HG03175 (cell line): ENCODE measurements at regions not wholly inside any gene's neighbourhood (a gene's known extent, or its start where the extent isn't known, plus 50 kb on each side); places are given as distances from the start of the nearest gene placed in this dataset.

Source experiments
- ATAC-seq: cut with Tn5 transposase; IDR thresholded peaks from one replicate; pipeline ENCODE4 v1.9.1; 2021; ENCODE audit warnings: mild to moderate bottlenecking, moderate library complexity; ENCODE audit not compliant: unreplicated experiment

DNA sequence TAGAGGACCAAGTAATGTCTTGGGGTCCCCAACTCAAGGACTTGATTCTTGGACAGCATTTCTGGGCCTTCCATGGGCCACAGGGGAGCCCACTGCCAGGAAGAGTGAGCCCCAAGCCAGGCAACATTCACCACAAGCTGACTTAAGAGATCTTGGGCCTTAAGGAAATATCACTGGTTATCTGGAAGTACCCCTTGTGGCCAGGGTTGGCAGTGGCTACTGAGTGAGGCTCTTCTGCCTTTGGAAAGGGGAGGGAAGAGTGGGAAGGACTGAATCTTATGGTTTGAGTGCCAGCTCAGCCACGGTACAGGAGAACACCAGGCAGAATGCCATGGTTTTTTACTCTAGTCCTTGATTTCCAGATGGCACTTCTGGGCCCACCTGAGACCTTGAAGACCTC, 228.9 kb upstream of the RGS18 start:
- no peak for ATAC-seq

DNA sequence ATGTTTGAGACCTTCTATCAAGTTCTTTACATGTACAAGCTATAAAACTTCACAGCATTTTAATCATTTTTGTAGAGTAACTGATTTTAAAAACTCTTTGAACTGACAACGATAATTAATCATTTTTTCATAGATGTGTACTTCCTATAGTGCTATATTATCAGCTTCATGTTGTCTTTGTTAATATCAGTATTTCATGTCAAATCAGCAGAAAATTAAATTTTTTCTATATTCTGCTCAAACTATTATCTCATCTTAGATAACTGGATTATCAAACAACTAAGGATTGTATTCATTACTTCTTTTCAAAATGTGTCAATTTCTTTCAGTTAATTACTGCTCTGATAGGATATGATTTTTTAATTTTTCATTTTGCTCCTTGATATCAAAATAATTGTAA, 214.6 kb upstream of the RGS18 start:
- no peak for ATAC-seq

DNA sequence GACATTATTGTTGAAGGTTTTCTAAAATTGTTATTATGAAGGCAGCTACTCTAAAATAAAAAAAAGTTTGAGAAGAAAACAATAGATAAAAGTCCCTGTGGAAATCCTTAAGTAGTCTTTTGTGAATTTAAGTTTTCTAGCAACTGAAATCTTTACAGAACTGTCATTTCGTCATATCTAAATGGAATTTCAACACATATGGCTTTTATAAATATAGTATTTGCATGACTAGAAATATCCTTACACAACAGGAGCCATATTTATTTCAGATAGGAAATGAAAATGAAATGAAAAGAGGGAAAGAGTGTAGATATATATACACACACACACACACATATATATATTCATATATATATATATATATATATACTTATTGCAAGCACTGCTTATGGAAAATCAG, 204.7 kb upstream of the RGS18 start:
- no peak for ATAC-seq

DNA sequence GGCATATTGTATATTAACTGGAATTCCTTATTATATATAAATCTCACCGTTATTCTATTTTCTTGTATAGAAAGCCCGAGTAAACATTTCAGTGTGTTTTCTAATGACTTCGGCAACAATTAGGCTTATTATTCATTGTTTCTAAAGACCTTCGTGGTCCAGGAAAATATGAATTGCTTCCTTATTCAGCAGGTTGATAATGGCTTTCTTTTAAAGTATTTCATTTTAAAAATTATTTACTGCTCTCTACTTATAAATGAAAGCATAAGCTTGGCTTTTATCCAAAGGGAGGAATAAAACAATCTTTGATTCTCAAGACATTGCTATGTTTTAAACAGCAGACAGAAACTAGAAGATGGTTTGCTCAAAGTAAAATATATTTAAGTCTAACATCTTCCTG, 198.4 kb upstream of the RGS18 start:
- no peak for ATAC-seq

DNA sequence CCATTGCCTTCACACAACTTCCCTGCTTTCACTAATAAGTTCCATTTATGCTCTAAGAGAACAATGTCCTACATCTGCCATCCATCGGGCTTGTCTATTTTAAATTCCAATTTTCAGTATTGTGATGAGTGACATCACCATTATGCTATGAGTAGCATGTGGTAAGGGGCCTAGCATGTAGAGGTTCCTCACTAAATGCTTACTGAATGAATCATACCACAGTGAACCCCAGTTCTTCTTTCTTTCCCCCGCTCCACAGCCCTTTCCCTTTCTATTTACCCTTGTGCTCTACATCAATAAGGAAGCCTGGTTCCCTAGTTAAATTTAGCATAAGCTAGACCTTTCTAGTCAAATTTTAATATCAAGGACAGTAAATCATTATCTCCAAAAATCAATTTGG, 195.0 kb upstream of the RGS18 start:
- ATAC-seq = no peak

DNA sequence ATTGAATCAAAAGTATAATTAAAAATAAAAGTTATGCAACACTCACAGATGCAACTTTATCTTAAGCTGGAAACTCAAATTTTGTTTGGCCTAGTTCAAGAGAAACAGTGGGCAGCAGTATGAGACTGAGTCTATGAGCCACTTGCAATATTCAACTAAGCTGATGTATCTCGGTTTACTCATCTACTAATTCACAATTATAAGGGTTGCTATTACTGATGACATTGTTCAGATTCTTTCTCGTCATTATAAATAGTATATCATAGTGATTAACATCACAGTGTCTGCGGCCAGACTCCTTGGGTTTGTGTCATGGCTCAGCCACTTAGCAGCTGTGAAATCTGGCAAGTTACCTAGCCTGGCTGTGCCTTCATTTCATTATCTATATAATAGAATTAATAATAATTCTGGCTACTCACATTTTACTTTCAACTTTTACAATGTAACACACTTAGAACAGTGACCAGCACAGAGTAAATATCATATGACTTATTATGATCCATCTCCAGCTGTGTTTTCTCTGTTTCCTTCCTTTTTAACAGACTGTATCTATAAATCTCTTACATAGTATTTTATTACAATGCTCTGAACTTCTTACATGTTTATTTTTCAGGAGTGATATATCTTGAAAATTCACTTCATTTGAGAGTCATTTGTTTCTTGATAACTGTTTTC, 194.3 kb upstream of the RGS18 start:
- ATAC-seq = no peak

DNA sequence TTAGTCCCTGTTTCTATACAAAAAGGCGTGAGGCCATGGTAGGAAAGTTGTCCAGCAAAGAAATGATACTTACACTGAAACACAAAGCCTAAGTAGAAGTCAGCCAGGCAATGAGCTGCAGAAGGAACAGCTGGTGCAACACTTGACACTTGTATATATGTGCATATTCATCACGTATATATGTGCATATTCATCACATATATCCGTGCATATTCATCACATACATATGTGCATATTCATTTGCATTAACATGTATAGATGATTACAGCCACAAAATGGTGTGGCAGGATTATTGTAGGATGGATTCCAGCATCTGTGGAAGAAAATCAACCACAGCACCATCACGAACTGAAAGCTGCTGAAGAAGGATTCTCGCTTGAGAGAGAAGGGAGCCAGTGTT, 189.0 kb upstream of the RGS18 start:
- ATAC-seq = no peak

DNA sequence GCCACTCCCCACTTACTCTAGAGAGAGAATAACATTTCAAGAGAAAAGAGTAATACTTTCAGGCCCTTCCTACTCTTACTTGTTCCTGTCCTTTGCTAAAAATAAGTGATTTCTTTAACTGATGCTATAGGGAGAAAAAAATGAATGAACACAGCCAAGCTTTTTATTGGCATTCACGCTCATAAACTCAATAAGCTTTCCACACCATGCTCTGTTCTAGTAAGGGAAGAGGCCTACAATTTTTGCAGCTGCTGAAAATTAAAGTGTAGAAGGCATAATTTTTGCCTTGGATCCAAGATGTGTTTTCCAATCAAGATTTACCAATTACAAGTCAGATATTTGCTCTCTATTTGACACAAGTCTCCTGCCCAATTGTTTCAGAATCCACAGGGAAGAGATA, 188.1 kb upstream of the RGS18 start:
- no peak for ATAC-seq

DNA sequence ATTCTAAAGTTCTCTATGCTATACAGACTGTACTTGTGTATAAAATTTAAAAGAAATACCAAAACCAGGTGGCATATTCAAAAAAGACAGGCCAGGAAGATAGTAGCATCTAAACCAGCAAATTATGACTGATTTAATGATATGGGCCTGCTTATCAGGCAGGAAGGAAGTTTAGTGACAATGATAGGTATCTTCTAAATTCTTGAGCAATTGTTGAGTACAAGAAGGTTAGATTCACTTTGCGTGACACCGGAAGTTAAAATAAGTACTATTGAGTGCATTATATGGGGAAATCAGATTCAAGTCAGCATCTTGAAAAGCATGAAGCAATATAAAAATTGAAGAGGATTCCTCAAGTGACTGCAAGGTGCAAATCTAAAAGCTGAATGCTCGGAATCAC, 186.8 kb upstream of the RGS18 start:
- ATAC-seq = no peak

DNA sequence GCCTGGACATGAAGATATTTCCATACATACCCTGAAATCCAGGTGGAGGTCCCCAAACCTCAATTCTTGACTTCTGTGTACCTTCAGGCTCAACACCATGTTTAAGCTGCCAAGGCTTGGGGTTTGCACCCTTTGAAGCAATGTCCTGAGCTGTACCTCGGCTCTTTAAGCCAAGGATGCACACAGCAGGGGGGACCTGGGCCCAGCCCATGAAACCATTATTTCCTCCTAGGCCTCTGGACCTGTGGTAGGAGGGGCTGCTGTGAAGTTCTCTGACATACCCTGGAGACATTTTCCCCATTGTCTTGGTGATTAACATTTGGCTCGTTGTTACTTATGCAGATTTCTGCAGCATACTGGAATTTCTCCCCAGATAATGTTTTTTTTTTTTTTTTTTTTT, 184.3 kb upstream of the RGS18 start:
- ATAC-seq = no peak

DNA sequence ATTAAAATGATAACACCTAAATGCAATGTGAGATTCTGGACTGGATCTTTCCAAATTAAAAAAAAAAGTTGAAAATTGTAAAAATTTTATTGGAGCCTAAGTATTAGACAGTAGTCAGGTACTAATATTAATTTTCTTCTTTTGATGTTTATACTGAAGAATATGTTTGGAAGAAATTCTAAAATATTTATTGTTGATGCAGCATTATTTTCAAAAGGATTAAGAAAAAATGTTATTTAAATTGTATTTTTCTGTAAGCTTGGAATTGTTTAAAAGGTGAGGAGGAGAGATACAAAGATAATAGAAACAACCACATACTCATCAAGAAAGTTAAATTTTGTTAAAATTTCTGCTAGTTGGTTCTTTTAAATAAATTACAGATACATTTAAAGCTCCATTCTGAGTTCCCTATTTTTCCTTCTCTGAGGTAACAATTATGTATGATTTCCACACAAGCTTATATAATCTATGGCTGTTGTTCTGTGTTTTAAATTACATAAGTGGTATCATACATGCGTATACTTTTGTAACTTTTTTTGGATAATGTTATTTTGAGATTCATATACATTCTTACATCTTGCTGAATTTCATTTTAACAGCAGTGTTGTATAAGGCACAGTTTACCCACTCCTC, 180.3 kb upstream of the RGS18 start:
- ATAC-seq = no peak

DNA sequence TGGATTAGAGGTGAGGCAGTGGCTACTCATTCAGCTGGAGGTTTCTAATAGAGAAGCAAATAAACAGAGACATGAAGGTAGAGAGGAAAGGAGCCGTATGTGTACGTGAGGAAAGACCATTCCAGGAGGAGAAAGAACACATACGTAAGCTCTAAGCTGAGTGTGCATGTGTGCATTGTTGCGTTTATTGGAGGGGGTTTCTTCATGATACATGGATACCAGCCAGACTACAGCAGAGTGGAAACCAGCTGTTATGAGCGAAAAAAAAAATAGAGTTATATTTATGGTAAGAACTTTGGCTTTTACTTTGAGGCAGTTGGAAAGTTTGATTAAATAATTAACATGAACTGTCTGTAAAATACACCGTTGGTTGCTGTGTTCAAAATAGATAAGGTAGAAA, 173.4 kb upstream of the RGS18 start:
- ATAC-seq = no peak

DNA sequence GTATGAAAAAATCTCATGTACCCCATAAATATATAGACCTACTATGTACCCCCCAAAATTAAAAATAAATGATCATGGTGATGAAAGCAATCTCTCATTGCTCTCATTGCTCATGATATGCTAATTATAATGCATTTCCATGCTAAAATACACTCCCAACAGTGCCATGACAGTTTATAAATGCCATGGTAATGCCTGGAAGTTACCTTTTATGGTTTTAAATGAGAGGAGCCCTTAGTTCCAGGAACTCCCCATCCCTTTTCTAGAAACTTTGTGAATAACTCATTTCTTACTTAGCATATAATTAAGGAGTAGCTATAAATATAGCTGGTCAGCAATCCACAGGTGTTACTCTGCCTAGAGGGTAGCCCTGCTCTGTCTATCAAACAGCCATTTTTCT, 166.1 kb upstream of the RGS18 start:
- ATAC-seq = no peak

DNA sequence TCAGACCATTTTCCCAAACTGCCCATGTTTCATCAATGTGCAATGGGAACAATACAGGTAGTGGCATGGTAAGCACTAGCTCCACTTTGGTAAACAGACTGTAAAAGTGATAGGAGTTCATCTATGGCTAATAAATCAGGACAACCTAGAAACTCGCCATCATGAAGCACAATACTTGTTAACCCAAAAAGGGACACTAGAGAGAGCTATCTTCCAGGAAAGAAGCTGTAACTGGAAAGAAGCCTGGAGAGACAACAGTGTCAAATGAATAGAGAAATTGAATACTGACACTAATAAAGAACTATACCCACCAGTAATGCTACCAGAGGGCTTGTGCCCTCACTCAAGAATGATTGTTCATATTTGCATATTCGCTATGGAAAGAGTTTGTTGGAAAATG, 164.7 kb upstream of the RGS18 start:
- no peak for ATAC-seq

DNA sequence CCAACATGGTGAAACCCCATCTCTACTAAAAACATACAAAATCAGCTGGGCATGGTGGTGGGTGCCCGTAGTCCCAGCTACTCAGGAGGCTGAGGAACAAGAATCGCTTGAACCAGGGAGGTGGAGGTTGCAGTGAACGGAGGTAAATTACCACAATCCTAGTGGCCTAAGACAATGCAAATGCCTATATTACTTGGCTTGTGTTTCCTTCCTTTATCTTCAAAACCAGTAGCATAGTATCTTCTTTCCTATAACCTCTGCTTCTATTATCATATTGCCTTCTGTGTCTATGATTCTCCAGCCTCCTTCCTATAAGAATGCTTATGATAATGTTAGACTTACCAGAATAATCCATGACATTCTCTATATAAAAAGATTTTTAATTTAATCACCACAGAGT, 156.2 kb upstream of the RGS18 start:
- no peak for ATAC-seq

DNA sequence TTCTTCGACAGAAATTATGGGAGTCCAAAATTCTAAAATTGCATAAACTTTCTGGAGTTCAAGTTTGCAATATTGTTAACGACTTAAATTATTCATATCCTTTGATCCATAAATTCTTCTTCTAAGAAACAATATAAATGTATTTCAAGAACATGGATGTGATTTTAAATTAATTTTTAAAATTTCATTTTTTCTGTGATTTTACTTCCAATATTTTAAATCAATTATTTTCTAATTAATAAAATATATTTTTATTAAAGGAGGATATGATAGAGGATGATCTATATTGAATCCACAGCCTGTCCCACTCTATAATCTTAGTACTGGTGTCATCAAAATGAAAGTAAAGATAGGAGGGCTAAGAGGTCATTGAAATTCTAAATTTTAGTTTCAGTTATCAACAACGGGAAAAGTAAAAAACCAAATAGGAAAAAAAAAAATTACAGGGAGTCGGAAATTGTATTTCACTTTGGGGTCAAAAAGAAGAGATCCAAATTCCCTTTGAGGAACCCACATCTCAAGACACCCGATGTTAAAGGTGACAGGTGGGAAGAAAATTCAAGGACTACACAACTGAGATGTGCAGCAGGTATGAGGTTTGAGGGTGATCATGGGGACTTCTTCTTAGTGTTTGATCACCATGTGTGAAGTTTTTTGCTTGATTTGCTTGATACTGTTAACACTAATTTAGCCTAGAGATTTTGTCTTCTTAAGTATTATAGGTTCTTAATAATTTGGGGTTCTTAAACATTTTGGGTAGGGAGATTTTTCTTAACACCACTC, 154.8 kb upstream of the RGS18 start:
- ATAC-seq = no peak

DNA sequence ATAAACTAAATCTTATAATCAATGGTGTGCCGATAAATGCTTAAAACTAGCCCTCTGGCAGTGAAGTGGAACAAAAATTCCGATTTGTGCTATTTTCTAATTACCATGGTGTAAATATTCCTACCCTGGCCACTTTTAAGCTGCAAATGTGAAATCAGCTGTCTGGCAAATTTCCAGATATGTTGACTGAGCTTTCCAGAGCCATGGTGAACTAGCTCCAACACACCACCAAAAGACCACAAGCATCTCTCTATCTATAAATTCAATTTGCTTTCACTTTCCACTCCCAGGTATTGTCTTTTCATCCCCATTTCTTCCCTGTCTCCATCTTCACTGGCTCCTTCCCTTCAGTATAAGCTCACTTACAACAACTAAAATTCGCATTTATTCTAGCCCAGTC, 152.3 kb upstream of the RGS18 start:
- no peak for ATAC-seq

DNA sequence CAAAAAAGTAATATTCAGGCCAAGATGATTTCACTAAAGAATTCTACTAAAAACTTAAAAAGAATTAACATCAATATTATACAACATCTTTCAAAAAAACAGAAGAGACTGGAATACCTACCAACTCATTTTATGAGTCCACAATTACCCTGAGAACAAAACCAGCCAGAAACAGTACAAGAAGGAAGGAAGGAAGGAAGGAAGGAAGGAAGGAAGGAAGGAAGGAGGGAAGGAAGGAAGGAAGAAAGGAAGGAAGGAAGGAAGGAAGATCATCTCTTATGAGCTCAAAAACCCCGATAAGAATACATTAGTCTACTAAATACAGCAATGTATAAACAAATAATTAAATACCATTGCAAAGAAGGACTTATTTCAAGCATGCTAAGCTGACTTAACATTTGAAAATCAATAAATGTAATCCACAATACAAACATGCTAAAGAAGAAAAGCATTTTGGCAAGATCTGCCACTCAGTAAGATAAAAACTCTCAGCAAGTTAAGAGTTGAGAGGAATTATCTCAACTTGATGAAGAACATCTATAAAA, 149.9 kb upstream of the RGS18 start:
- ATAC-seq = no peak

DNA sequence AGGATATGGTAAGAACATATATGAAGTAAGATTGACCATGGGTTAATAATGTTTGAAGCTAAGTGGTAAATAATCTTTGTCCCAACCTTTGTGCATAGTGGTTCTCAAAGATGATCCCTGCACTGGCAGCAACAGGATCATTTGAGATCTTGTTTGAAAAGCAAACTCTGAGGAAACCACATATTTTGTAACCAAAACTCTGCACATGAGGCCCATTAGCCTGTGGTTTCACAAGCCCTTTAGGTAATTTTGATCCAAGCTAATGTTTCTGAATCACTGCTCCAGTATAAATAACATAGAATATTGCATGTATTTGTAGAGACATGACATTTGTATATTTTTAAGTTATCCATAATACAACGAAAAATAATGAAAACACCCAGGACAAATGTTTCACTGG, 147.9 kb upstream of the RGS18 start:
- no peak for ATAC-seq

DNA sequence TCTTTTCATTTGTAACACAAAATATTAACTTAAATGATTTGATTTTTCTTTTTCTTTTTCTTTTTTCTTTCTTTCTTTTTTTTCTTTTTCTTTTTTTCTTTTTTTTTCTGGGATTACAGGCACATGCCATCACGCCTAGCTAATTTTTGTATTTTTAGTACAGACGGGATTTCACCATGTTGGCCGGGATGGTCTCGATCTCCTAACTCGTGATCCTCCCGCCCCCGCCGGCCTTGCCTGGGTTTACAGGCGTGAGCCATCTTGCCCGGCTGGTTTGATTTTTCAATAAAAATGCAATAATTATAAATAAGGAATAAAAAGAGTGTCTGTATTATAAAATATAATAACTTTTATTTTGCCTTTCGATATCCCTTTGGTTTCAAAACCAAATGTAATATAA, 146.7 kb upstream of the RGS18 start:
- ATAC-seq = no peak

DNA sequence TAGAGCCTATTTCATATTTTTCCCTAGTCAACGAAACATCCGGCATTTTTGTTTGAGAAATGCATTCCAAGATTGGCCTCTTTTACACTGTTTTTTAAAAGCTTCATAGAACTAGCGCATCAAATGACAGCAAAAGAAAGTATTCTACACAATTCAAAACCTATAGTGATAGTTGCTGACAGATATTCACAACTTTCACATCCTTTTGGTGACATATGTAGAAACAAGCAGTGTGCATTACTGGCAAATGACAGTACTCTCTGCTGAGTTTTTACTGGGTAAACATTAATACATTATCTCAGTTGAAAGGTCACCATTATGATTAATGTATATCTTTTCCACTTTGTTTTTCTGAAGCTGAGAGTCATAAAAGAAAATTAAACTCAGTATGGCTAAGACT, 135.4 kb upstream of the RGS18 start:
- no peak for ATAC-seq

DNA sequence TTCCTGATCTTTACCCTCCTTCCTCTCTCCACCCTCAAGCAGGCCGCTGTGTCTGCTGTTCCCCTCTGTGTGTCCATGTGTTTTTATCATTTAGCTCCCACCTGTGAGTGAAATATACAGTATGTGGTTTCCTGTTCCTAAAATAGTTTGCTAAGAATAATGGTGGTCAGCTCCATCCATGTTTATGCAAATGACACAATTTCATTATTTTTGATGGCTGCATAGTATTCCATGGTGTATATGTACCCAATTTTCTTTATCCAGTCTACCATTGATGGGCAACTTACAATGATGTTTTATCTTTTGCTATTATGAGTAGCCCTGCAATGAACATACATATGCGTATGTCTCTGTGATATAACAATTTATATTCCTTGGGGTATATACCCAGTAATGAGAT, 133.4 kb upstream of the RGS18 start:
- no peak for ATAC-seq
